H1 (cell line): ENCODE measurements at regions not wholly inside any gene's neighbourhood (a gene's known extent, or its start where the extent isn't known, plus 50 kb on each side); places are given as distances from the start of the nearest gene placed in this dataset.

ENCODE experiments used
- CTCF ChIA-PET: fragments of 300-600 bp; sonication (Branson Sonifier 250); formaldehyde crosslinking; loops from one replicate; lab custom pipeline; 2021; ENCODE audit not compliant: partially characterized antibody; lab: Charles Lee
- POLR2A ChIA-PET: fragments of 300-600 bp; sonication (Branson Sonifier 250); formaldehyde crosslinking; loops from one replicate; lab custom pipeline; 2021; ENCODE audit warnings: inconsistent platforms; ENCODE audit not compliant: partially characterized antibody; lab: Charles Lee
- DNase-seq, 2 experiments: peaks; one replicate each; pipeline versions ENCODE4 v3.0.0 to v3.0.0-alpha.2; 2010 to 2022; ENCODE audit warnings: low spot score in 2 of 2, low read depth in 1 of 2, mixed read lengths in 1 of 2
- FAIRE-seq: peaks from 2 replicates; lab custom pipeline; 2011; peaks lifted over from hg19 to GRCh38; lab: Jason Lieb, UNC
- H2AFZ ChIP-seq: 2 replicates; pipeline ENCODE4 v1.8.1; 2012; ENCODE audit warnings: low read length, inconsistent platforms
- H2AK5ac ChIP-seq: 2 replicates; pipeline ENCODE4 v1.6.1; 2013; ENCODE audit warnings: low read depth, low read length
- H2BK120ac ChIP-seq: replicated peaks from 2 replicates; pipeline ENCODE3; 2013; ENCODE audit warnings: low read depth, low read length, inconsistent platforms
- H2BK12ac ChIP-seq: 2 replicates; pipeline ENCODE4 v1.6.1; 2013; ENCODE audit warnings: low read depth, low read length
- H2BK15ac ChIP-seq: 2 replicates; pipeline ENCODE4 v1.6.1; 2013; ENCODE audit warnings: low read length
- H2BK20ac ChIP-seq: 2 replicates; pipeline ENCODE4 v1.6.1; 2013; ENCODE audit warnings: low read length
- H2BK5ac ChIP-seq: 2 replicates; pipeline ENCODE4 v1.6.1; 2013; ENCODE audit warnings: low read depth, low read length
- H3K14ac ChIP-seq: 2 replicates; pipeline ENCODE4 v1.6.1; 2013; ENCODE audit warnings: inconsistent platforms; ENCODE audit not compliant: insufficient read length
- H3K18ac ChIP-seq: 2 replicates; pipeline ENCODE4 v1.6.1; 2013; ENCODE audit warnings: low read length; ENCODE audit errors: extremely low read depth
- H3K23ac ChIP-seq: 2 replicates; pipeline ENCODE4 v1.6.1; 2013; ENCODE audit warnings: inconsistent platforms; ENCODE audit not compliant: insufficient read length
- H3K23me2 ChIP-seq: 2 replicates; pipeline ENCODE4 v1.6.1; 2013; ENCODE audit warnings: low read depth, low read length
- H3K27ac ChIP-seq: 2 replicates; pipeline ENCODE4 v1.6.1; 2011; ENCODE audit warnings: low read depth, low read length, inconsistent platforms
- H3K27me3 ChIP-seq, 4 experiments: replicated peaks in 1 of 4; 1 replicate in 1 of 4; 2 replicates in 3 of 4; pipeline versions ENCODE4 v1.6.1 to v1.8.1; 2011 to 2013; ENCODE audit warnings: low read length in 3 of 4, mild to moderate bottlenecking in 3 of 4, inconsistent platforms in 2 of 4, mixed read lengths in 2 of 4, moderate library complexity in 1 of 4; ENCODE audit not compliant: control insufficient read depth in 3 of 4, insufficient read depth in 3 of 4; ENCODE audit errors: extremely low read depth in 1 of 4
- H3K36me3 ChIP-seq, 4 experiments: 2 replicates each; pipeline versions ENCODE4 v1.6.1 to v1.8.1; 2011 to 2013; ENCODE audit warnings: mild to moderate bottlenecking in 4 of 4, low read length in 3 of 4, moderate library complexity in 2 of 4, control low read depth in 1 of 4, inconsistent platforms in 1 of 4; ENCODE audit not compliant: insufficient read depth in 4 of 4, control insufficient read depth in 2 of 4
- H3K4ac ChIP-seq: replicated peaks from 2 replicates; pipeline ENCODE3; 2013; ENCODE audit warnings: low read length, low read depth, mixed read lengths, inconsistent platforms; ENCODE audit not compliant: insufficient read length
- H3K4me1 ChIP-seq, 4 experiments: replicated peaks in 1 of 4; 1 replicate in 1 of 4; 2 replicates in 3 of 4; pipeline versions ENCODE4 v1.6.1 to v1.8.1; 2011 to 2013; ENCODE audit warnings: low read length in 3 of 4, inconsistent platforms in 2 of 4, mixed read lengths in 1 of 4; ENCODE audit not compliant: insufficient read depth in 4 of 4, control insufficient read depth in 3 of 4
- H3K4me2 ChIP-seq, 2 experiments: 2 replicates each; pipeline versions ENCODE4 v1.6.1 to v1.8.1; 2011 to 2013; ENCODE audit warnings: low read depth in 2 of 2, low read length in 2 of 2, control low read depth in 1 of 2, inconsistent platforms in 1 of 2, mild to moderate bottlenecking in 1 of 2; ENCODE audit not compliant: insufficient read depth in 1 of 2
- H3K4me3 ChIP-seq, 4 experiments: fragments of 200-600, 300-600 bp in 1 of 4; sonication (generic), shearing (Covaris generic), sonication (Bioruptor Twin) in 1 of 4; 2 replicates each; pipeline versions ENCODE4 v1.5.1 to v1.8.1; 2011 to 2016; ENCODE audit warnings: low read length in 4 of 4, low read depth in 3 of 4, control low read depth in 2 of 4, inconsistent platforms in 2 of 4, mild to moderate bottlenecking in 2 of 4, mixed read lengths in 1 of 4, moderate library complexity in 1 of 4; ENCODE audit not compliant: insufficient read depth in 2 of 4; ENCODE audit errors: extremely low read depth in 1 of 4
- H3K56ac ChIP-seq: replicated peaks from 2 replicates; pipeline ENCODE3; 2013; ENCODE audit warnings: low read depth, mild to moderate bottlenecking, mixed read lengths, low read length, inconsistent platforms; ENCODE audit not compliant: insufficient read length
- H3K79me1 ChIP-seq: 2 replicates; pipeline ENCODE4 v1.6.1; 2013; ENCODE audit warnings: low read depth, low read length, control low read depth
- H3K79me2 ChIP-seq, 2 experiments: 2 replicates each; pipeline versions ENCODE4 v1.6.1 to v1.8.1; 2012 to 2013; ENCODE audit warnings: low read length in 2 of 2, mild to moderate bottlenecking in 2 of 2, inconsistent platforms in 1 of 2; ENCODE audit not compliant: insufficient read depth in 2 of 2, control insufficient read depth in 1 of 2
- H3K9ac ChIP-seq, 4 experiments: replicated peaks in 1 of 4; 1 replicate in 1 of 4; 2 replicates in 3 of 4; pipeline versions ENCODE4 v1.6.1 to v1.8.1; 2011 to 2013; ENCODE audit warnings: low read depth in 3 of 4, low read length in 3 of 4, control low read depth in 2 of 4, mild to moderate bottlenecking in 2 of 4, moderate library complexity in 2 of 4, inconsistent platforms in 1 of 4; ENCODE audit errors: extremely low read depth in 1 of 4
- H3K9me3 ChIP-seq, 2 experiments: 2 replicates each; pipeline versions ENCODE4 v1.6.1 to v1.8.1; 2012 to 2013; ENCODE audit warnings: mild to moderate bottlenecking in 2 of 2, moderate library complexity in 2 of 2, control low read depth in 1 of 2, inconsistent platforms in 1 of 2, low read depth in 1 of 2, low read length in 1 of 2, mixed read lengths in 1 of 2; ENCODE audit not compliant: insufficient read depth in 2 of 2
- H4K20me1 ChIP-seq, 2 experiments: replicated peaks in 1 of 2; 2 replicates each; pipeline versions ENCODE3 to v1.8.1; 2011 to 2013; ENCODE audit warnings: inconsistent platforms in 2 of 2, low read length in 2 of 2, mild to moderate bottlenecking in 1 of 2; ENCODE audit not compliant: insufficient read depth in 2 of 2, control insufficient read depth in 1 of 2
- H4K5ac ChIP-seq: 2 replicates; pipeline ENCODE4 v1.6.1; 2013; ENCODE audit warnings: low read length, low read depth, mixed read lengths, inconsistent platforms; ENCODE audit not compliant: insufficient read length
- H4K8ac ChIP-seq: 2 replicates; pipeline ENCODE4 v1.8.0; 2013; ENCODE audit warnings: mild to moderate bottlenecking, moderate library complexity, low read length, inconsistent platforms; ENCODE audit not compliant: insufficient read depth; ENCODE audit errors: extremely low read depth
- H4K91ac ChIP-seq: replicated peaks from 2 replicates; pipeline ENCODE3; 2013; ENCODE audit warnings: low read length, mixed read lengths, inconsistent platforms; ENCODE audit not compliant: insufficient read length
- ASH2L ChIP-seq: fragments of 200-600, 300-600 bp; sonication (generic); IDR thresholded peaks from one replicate; pipeline ENCODE4 v1.7.1; 2017; ENCODE audit warnings: low read length
- CHD1 ChIP-seq: IDR thresholded peaks from 2 replicates; pipeline ENCODE4 v1.6.1; 2012; ENCODE audit warnings: low read depth, low read length, improper control_type of control experiment
- EGR1 ChIP-seq: IDR thresholded peaks from 2 replicates; pipeline ENCODE4 v1.6.1; 2011; ENCODE audit warnings: low read depth, low read length, borderline replicate concordance
- FOSL1 ChIP-seq: IDR thresholded peaks from 2 replicates; pipeline ENCODE4 v1.6.1; 2011; ENCODE audit warnings: mild to moderate bottlenecking, low read depth, low read length, moderate library complexity; ENCODE audit not compliant: insufficient read depth
- HDAC6 ChIP-seq: IDR thresholded peaks from one replicate; pipeline ENCODE4 v1.7.1; 2012; ENCODE audit warnings: low read depth, mild to moderate bottlenecking, inconsistent platforms, low read length, moderate library complexity
- KDM1A ChIP-seq: fragments of 200-600, 300-600 bp; sonication (generic); IDR thresholded peaks from 2 replicates; pipeline ENCODE4 v1.7.1; 2016; ENCODE audit warnings: mild to moderate bottlenecking, low read length, borderline replicate concordance
- SAP30 ChIP-seq: fragments of 300-600 bp; sonication (generic); IDR thresholded peaks from 2 replicates; pipeline ENCODE4 v1.7.1; 2012; ENCODE audit warnings: low read length, moderate library complexity, mild to moderate bottlenecking, inconsistent platforms; ENCODE audit not compliant: insufficient read depth, insufficient replicate concordance
- TAF1 ChIP-seq: IDR thresholded peaks from 2 replicates; pipeline ENCODE4 v1.6.1; 2011; ENCODE audit warnings: mild to moderate bottlenecking, low read depth, low read length
- TAF7 ChIP-seq: optimal IDR thresholded peaks from 2 replicates; pipeline ENCODE3; 2011; ENCODE audit warnings: low read depth, mild to moderate bottlenecking, inconsistent platforms, low read length, moderate library complexity, borderline replicate concordance
- YY1 ChIP-seq: IDR thresholded peaks from 2 replicates; pipeline ENCODE4 v1.6.1; 2011; ENCODE audit warnings: low read depth, mild to moderate bottlenecking, low read length
- WGBS, 2 experiments: shearing (Covaris generic) in 1 of 2; methylation state at CpG; one replicate each; pipeline versions ENCODE4 v1.1.6 to v1.1.7; 2013 to 2015; ENCODE audit warnings: low lambda C conversion rate in 2 of 2, mixed read lengths in 2 of 2, inconsistent platforms in 1 of 2, low coverage in 1 of 2, missing lambda C conversion rate in 1 of 2; ENCODE audit not compliant: insufficient replicate concordance in 2 of 2, insufficient coverage in 1 of 2, insufficient read length in 1 of 2; ENCODE audit errors: extremely low coverage in 1 of 2, missing lambda C conversion rate in 1 of 2; 5-methylcytosine and 5-hydroxymethylcytosine counted together
- TF ChIP-seq, protein P1 (sequence below): IDR thresholded peaks from 2 replicates; pipeline ENCODE4 v1.6.1; 2011; ENCODE audit warnings: low read length, improper control_type of control experiment
- TF ChIP-seq, protein P2 (sequence below): IDR thresholded peaks from 2 replicates; pipeline ENCODE4 v1.6.1; 2012; ENCODE audit warnings: inconsistent platforms
- TF ChIP-seq, protein P3 (sequence below): IDR thresholded peaks from 2 replicates; pipeline ENCODE4 v1.6.1; 2012; ENCODE audit warnings: inconsistent platforms

DNA sequence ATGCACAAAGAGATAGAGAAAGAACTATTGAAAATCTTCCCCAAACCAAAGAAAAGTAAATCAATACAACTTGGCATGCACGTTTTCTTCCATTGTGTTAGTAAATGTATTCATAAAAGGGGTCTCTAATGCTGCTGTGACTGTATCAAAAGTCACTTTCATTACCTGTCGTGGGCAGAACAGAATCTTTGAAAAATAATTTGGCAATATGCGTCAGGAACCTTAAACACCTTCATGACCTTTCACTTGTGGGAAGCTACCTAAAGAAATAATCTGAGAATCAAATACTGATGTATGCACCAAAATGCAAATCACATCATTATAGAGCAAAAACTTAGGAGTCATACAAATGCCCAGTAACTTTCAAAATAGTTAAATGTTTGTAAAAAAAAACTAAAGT is 105.3 kb downstream of the ARL4C start:
- Histone ChIP-seq H4K5ac (no peak overlapping the region), H4K20me1 (no peaks in the 10 kb centered on the region), H3K36me3 (no peaks in the 10 kb centered on the region), H2BK20ac (no peak overlapping the region), H3K79me2 (no peaks in the 10 kb centered on the region), H3K4me1 (no peaks in the 10 kb centered on the region), H3K14ac (no peak overlapping the region), H3K18ac (no peak overlapping the region), H2BK12ac (no peak overlapping the region), H3K23ac (no peak overlapping the region), H3K23me2 (no peaks in the 10 kb centered on the region), H3K27me3 (no peaks in the 10 kb centered on the region), H3K4me2 (no peak overlapping the region), H2AFZ (no peak overlapping the region), H3K9ac (no peak overlapping the region), H4K91ac (no peak overlapping the region), H3K9me3 (no peaks in the 10 kb centered on the region; a peak in 1 of 4 replicates), H2BK5ac (no peak overlapping the region), H2BK120ac (no peak overlapping the region), H3K79me1 (no peaks in the 10 kb centered on the region), H2BK15ac (no peak overlapping the region), H3K4ac (no peak overlapping the region), H4K8ac (no peak overlapping the region), H3K27ac (no peak overlapping the region), H3K4me3 (no peak overlapping the region), H2AK5ac (no peak overlapping the region), H3K56ac (no peak overlapping the region)
- CTCF ChIA-PET = interaction anchor here (0.6 to 1.6 kb wide), 4 partner anchors 11 to 724 kb away, joined by 3 to 7 read pairs (median 4); no protein-coding TSS in a partner anchor
- POLR2A ChIA-PET = interaction anchor here (0.6 kb wide), 1 partner anchor 535 kb away, joined by 3 read pairs; no protein-coding TSS in a partner anchor
- 78% methylated on average over 3 of the region's 3 CpGs; no CpG with 5 or more reads in 1 of the 2 experiments for WGBS, 2 experiments
- no peak for DNase-seq
- FAIRE-seq = no peak
- TF ChIP-seq, protein P1, sequence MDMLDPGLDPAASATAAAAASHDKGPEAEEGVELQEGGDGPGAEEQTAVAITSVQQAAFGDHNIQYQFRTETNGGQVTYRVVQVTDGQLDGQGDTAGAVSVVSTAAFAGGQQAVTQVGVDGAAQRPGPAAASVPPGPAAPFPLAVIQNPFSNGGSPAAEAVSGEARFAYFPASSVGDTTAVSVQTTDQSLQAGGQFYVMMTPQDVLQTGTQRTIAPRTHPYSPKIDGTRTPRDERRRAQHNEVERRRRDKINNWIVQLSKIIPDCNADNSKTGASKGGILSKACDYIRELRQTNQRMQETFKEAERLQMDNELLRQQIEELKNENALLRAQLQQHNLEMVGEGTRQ = no peak
- TF ChIP-seq EGR1 (no peak), TAF7 (no peak), SAP30 (no peak), KDM1A (no peak), FOSL1 (no peak), HDAC6 (no peak), YY1 (no peak), TAF1 (no peak), CHD1 (no peak), ASH2L (no peak)
- TF ChIP-seq, protein P2, sequence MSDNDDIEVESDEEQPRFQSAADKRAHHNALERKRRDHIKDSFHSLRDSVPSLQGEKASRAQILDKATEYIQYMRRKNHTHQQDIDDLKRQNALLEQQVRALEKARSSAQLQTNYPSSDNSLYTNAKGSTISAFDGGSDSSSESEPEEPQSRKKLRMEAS = no peak
- TF ChIP-seq, protein P3, sequence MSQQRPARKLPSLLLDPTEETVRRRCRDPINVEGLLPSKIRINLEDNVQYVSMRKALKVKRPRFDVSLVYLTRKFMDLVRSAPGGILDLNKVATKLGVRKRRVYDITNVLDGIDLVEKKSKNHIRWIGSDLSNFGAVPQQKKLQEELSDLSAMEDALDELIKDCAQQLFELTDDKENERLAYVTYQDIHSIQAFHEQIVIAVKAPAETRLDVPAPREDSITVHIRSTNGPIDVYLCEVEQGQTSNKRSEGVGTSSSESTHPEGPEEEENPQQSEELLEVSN = no peak
